ENCODE measurements at regions not wholly inside any gene's neighbourhood (a gene's known extent, or its start where the extent isn't known, plus 50 kb on each side); places are given as distances from the start of the nearest gene placed in this dataset.

DNA sequence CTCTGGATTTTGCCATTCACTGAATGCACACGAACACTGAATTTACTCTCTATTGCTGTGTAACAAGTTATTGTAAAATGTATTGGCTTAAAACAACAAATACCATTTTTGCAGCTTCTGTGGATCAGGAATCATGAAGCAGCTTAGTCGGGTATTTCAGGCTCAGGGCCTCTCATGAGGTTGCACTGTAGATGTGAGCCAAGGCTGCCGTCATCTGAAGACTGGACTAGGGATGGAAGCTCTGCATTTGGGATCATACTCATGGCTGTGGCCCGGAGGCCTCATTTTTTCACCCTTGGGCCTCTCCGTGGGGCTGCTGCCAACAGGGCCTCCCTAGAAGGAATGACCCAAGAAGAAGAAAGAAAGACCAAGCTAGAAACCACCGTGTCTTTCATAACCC lies 492.4 kb upstream of the CDH4 start:
- TF ChIP-seq, protein P1, sequence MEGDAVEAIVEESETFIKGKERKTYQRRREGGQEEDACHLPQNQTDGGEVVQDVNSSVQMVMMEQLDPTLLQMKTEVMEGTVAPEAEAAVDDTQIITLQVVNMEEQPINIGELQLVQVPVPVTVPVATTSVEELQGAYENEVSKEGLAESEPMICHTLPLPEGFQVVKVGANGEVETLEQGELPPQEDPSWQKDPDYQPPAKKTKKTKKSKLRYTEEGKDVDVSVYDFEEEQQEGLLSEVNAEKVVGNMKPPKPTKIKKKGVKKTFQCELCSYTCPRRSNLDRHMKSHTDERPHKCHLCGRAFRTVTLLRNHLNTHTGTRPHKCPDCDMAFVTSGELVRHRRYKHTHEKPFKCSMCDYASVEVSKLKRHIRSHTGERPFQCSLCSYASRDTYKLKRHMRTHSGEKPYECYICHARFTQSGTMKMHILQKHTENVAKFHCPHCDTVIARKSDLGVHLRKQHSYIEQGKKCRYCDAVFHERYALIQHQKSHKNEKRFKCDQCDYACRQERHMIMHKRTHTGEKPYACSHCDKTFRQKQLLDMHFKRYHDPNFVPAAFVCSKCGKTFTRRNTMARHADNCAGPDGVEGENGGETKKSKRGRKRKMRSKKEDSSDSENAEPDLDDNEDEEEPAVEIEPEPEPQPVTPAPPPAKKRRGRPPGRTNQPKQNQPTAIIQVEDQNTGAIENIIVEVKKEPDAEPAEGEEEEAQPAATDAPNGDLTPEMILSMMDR (IDR thresholded peaks at IDR 0.05; ENCODE audit: unreplicated experiment), result no peak
- Mint-ChIP-seq H3K4me3 (ENCODE audit: unreplicated experiment) (no peak overlapping the region), H3K9me3 (ENCODE audit: unreplicated experiment) (no peaks in the 10 kb centered on the region), H3K27ac (ENCODE audit: low read depth, unreplicated experiment) (no peak overlapping the region), H3K27me3 (ENCODE audit: insufficient read depth, unreplicated experiment) (peaks cover 64% of the 10 kb centered on the region), H3K36me3 (ENCODE audit: insufficient read depth, unreplicated experiment) (no peaks in the 10 kb centered on the region), H3K4me1 (ENCODE audit: insufficient read depth, unreplicated experiment) (no peaks in the 10 kb centered on the region)
- CTCF ChIA-PET, result interaction anchor here (0.9 kb wide), 1 partner anchor 283 kb away, joined by 3 read pairs; no protein-coding TSS in a partner anchor
- intact Hi-C loops (cut with micrococcal nuclease), result no loop called here
- POLR2A ChIA-PET, result no interaction called here
- DNase-seq (ENCODE audit: unreplicated experiment), result no peak
- BruUV-seq (replicated peaks), result no TSS peak

DNA sequence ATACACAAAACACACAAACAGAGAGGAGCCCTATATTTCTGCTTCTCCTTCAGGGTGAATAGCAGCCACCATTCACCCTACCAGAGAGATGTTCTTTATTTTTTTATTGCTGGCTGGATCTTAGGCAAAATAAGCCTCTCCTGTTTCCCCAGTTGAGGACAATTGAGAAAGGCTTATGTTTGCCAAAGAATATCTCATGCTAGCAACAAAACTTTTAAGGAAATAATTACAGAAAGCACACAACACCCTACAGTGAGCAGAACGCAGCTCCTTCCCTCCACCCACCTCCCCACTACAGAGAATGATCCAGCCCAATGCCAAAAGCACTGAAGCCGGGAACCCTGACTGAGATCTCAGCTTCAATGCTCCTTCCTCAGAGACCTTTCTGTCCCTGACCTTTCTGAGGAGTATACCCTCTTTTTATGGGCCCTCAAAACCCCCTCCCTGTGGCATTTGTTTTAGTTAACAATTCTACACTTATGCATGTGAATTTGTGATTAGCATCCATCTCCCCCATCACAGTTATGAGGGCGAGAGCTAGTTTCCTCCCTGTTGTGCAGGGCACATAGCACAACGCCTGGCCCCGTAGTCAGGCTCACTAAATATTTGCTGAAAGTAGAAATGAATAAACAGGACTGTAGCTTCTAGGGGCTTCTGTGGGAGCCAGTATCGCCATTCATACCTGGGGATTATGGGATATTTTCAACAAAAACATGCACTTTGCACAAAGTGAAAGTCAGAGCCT lies 491.6 kb upstream of the CDH4 start:
- H3K27ac Mint-ChIP-seq (ENCODE audit: low read depth, unreplicated experiment), result no peak overlapping the region
- CTCF ChIA-PET, result interaction anchor here (0.6 to 0.9 kb wide), 2 partner anchors 119 to 284 kb away, joined by 3 read pairs; no protein-coding TSS in a partner anchor
- H3K4me3 Mint-ChIP-seq (ENCODE audit: unreplicated experiment), result no peak overlapping the region
- DNase-seq (ENCODE audit: unreplicated experiment), result no peak
- BruUV-seq (replicated peaks), result no TSS peak
- POLR2A ChIA-PET, result no interaction called here
- no peaks in the 10 kb centered on the region for H3K4me1 Mint-ChIP-seq (ENCODE audit: insufficient read depth, unreplicated experiment)
- no peaks in the 10 kb centered on the region for H3K36me3 Mint-ChIP-seq (ENCODE audit: insufficient read depth, unreplicated experiment)
- intact Hi-C loops (cut with micrococcal nuclease), result no loop called here
- TF ChIP-seq, protein P1 (IDR thresholded peaks at IDR 0.05; ENCODE audit: unreplicated experiment), result no peak
- peaks cover 64% of the 10 kb centered on the region for H3K27me3 Mint-ChIP-seq (ENCODE audit: insufficient read depth, unreplicated experiment)
- no peaks in the 10 kb centered on the region for H3K9me3 Mint-ChIP-seq (ENCODE audit: unreplicated experiment)

DNA sequence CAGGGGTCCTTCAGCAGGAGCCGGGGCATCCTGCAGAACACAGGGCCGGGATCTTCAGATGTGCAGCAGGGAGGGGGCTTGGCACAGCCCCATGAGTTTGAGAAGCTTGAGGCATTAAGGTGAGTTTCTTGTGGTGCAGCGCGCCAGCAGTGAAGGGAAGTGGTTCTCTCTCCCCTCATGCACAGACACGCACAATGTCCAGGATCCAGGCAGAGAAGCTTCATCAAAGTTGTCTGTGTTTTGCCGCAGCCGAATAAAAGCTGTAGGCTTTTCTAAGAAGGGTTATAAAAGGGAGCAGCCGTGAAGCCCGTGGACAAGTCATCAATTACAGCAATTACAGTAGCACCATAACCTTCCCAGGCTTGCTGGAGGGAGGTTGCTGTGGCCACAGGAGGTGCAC lies 491.0 kb upstream of the CDH4 start:
- POLR2A ChIA-PET, result no interaction called here
- Mint-ChIP-seq H3K4me1 (ENCODE audit: insufficient read depth, unreplicated experiment) (no peaks in the 10 kb centered on the region), H3K27me3 (ENCODE audit: insufficient read depth, unreplicated experiment) (peaks cover 64% of the 10 kb centered on the region), H3K9me3 (ENCODE audit: unreplicated experiment) (no peaks in the 10 kb centered on the region), H3K27ac (ENCODE audit: low read depth, unreplicated experiment) (no peak overlapping the region), H3K36me3 (ENCODE audit: insufficient read depth, unreplicated experiment) (no peaks in the 10 kb centered on the region), H3K4me3 (ENCODE audit: unreplicated experiment) (no peak overlapping the region)
- CTCF ChIA-PET, result no interaction called here
- TF ChIP-seq, protein P1 (IDR thresholded peaks at IDR 0.05; ENCODE audit: unreplicated experiment), result no peak
- intact Hi-C loops (cut with micrococcal nuclease), result no loop called here
- no TSS peak for BruUV-seq (replicated peaks)
- no peak for DNase-seq (ENCODE audit: unreplicated experiment)

DNA sequence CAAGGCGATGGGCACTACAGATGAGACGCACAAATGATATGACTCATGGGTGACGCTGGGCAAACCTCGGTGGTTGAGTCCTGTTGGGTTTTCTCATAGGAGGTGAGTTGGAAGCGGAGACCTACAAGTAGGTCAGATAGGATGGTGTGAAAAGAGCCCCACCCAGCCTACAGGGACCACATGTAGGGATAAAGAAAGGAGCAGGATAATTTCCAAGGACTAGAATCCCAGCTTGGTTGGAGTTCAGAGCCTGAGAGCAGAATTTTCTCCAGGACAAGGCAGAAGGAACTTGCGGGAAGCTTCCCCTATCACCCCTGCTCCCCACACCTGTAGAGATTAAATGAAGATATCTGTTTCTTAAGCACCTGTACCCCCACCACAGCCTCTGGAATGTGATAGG lies 489.7 kb upstream of the CDH4 start:
- Mint-ChIP-seq H3K27ac (ENCODE audit: low read depth, unreplicated experiment) (no peak overlapping the region), H3K4me1 (ENCODE audit: insufficient read depth, unreplicated experiment) (no peaks in the 10 kb centered on the region), H3K4me3 (ENCODE audit: unreplicated experiment) (no peak overlapping the region), H3K36me3 (ENCODE audit: insufficient read depth, unreplicated experiment) (no peaks in the 10 kb centered on the region), H3K27me3 (ENCODE audit: insufficient read depth, unreplicated experiment) (peaks cover 65% of the 10 kb centered on the region), H3K9me3 (ENCODE audit: unreplicated experiment) (no peaks in the 10 kb centered on the region)
- no peak for DNase-seq (ENCODE audit: unreplicated experiment)
- BruUV-seq (replicated peaks), result no TSS peak
- POLR2A ChIA-PET, result no interaction called here
- CTCF ChIA-PET, result interaction anchor here (0.9 kb wide), 1 partner anchor 534 kb away, joined by 4 read pairs; no protein-coding TSS in a partner anchor
- TF ChIP-seq, protein P1 (IDR thresholded peaks at IDR 0.05; ENCODE audit: unreplicated experiment), result no peak
- intact Hi-C loops (cut with micrococcal nuclease), result no loop called here
